H1 (cell line): ENCODE measurements at regions not wholly inside any gene's neighbourhood (a gene's known extent, or its start where the extent isn't known, plus 50 kb on each side); places are given as distances from the start of the nearest gene placed in this dataset.

Source experiments
- EZH2 ChIP-seq: fragments of 200-600 bp; sonication (generic); IDR thresholded peaks from 2 replicates; pipeline ENCODE4 v1.7.1; 2012; ENCODE audit warnings: low read depth, mild to moderate bottlenecking, moderate library complexity, low read length, inconsistent platforms; ENCODE audit not compliant: severe bottlenecking
- POLR2A ChIP-seq, 2 experiments: IDR thresholded peaks; 1 replicate in 1 of 2; 2 replicates in 1 of 2; pipeline ENCODE4 v1.6.1; 2011; ENCODE audit warnings: low read depth in 2 of 2, low read length in 2 of 2, mild to moderate bottlenecking in 2 of 2; ENCODE audit errors: control extremely low read depth in 1 of 2
- TF ChIP-seq, protein P1 (sequence below): IDR thresholded peaks from 2 replicates; pipeline ENCODE4 v1.6.1; 2012; ENCODE audit warnings: inconsistent platforms

DNA sequence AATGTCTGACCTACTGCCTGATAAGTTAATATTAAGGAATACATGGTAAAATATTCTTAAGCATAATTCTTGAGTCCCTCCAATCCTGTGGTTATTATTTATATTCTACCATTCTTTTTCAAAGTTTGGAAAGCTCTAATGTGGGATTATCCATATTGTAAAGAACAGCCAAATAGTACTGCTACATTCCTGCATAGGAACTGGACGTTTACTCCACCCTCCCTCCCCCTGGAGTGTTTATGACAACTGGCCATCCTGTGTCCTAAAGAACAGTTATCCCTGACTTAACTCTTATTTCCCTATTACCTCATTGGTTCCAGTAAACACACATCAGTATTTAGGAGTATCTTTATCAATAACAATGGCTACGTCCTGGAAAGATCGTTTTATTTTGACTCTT is 308.7 kb upstream of the TFAP2D start:
- TF ChIP-seq EZH2 (no peak), POLR2A (IDR thresholded peaks at IDR 0.05; ENCODE audit: control extremely low read depth in 1 of 2, low read depth in 2 of 2, low read length in 2 of 2) (no peak)
- TF ChIP-seq, protein P1, sequence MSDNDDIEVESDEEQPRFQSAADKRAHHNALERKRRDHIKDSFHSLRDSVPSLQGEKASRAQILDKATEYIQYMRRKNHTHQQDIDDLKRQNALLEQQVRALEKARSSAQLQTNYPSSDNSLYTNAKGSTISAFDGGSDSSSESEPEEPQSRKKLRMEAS = no peak
